Natural killer cell (primary cell): ENCODE measurements at regions not wholly inside any gene's neighbourhood (a gene's known extent, or its start where the extent isn't known, plus 50 kb on each side); places are given as distances from the start of the nearest gene placed in this dataset.

ENCODE experiments used
- ATAC-seq, 3 donors: fragments of 150-1000 bp in 2 of 3; fragments of 200-7000 bp in 1 of 3; cut with Tn5 transposase; 1 replicate in 1 of 3; 2 replicates in 2 of 3; pipeline ENCODE4 v1.10.0; 2021; ENCODE audit warnings: mild to moderate bottlenecking in 2 of 3, moderate library complexity in 2 of 3
- DNase-seq, 2 donors: peaks; one replicate each; pipeline versions ENCODE4 v3.0.0 to v3.0.0-alpha.2; 2013 to 2021; ENCODE audit warnings: mixed read lengths in 1 of 2
- H3K27ac ChIP-seq: one replicate; pipeline ENCODE4 v1.5.1; 2013; ENCODE audit warnings: mild to moderate bottlenecking, low read length
- H3K27me3 ChIP-seq: one replicate; pipeline ENCODE4 v1.6.1; 2013; ENCODE audit warnings: low read length; ENCODE audit not compliant: control insufficient read depth, insufficient read depth
- H3K36me3 ChIP-seq: one replicate; pipeline ENCODE4 v1.6.1; 2013; ENCODE audit warnings: low read length; ENCODE audit not compliant: control insufficient read depth, insufficient read depth
- H3K4me1 ChIP-seq: one replicate; pipeline ENCODE4 v1.6.1; 2013; ENCODE audit warnings: low read length; ENCODE audit not compliant: control insufficient read depth, insufficient read depth
- H3K4me3 ChIP-seq: one replicate; pipeline ENCODE4 v1.5.1; 2013; ENCODE audit warnings: low read length
- H3K9me3 ChIP-seq: one replicate; pipeline ENCODE4 v1.6.1; 2013; ENCODE audit warnings: low read length; ENCODE audit not compliant: control insufficient read depth, insufficient read depth
- H3K27ac Mint-ChIP-seq, 2 donors: one replicate each; pipeline ENCODE4 v1.8.0; 2022; ENCODE audit warnings: mild to moderate bottlenecking in 2 of 2, mixed read lengths in 2 of 2, moderate library complexity in 1 of 2
- H3K27me3 Mint-ChIP-seq, 2 donors: one replicate each; pipeline ENCODE4 v1.8.0; 2022; ENCODE audit warnings: low read depth in 2 of 2, mixed read lengths in 2 of 2
- H3K36me3 Mint-ChIP-seq: one replicate; pipeline ENCODE4 v1.8.0; 2022; ENCODE audit warnings: mixed read lengths
- H3K4me1 Mint-ChIP-seq, 2 donors: one replicate each; pipeline ENCODE4 v1.8.0; 2022; ENCODE audit warnings: mixed read lengths in 2 of 2
- H3K4me3 Mint-ChIP-seq: one replicate; pipeline ENCODE4 v1.8.0; 2022; ENCODE audit warnings: mild to moderate bottlenecking, moderate library complexity, mixed read lengths
- H3K9me3 Mint-ChIP-seq, 2 donors: one replicate each; pipeline ENCODE4 v1.8.0; 2022; ENCODE audit warnings: mixed read lengths in 2 of 2
- CTCF ChIP-seq: fragments of 200-600 bp; IDR thresholded peaks from one replicate; pipeline ENCODE4 v1.8.0; 2022; ENCODE audit warnings: antibody characterized with exemption
- WGBS: methylation state at CpG from one replicate; pipeline ENCODE4 v1.1.7; 2013; ENCODE audit warnings: missing lambda C conversion rate; ENCODE audit not compliant: insufficient coverage; 5-methylcytosine and 5-hydroxymethylcytosine counted together
- intact Hi-C: fragments of 100-400 bp; cut with micrococcal nuclease; formaldehyde crosslinking; loops from one replicate; pipeline ENCODE4 v1.14.2; 2022

GRCh38 chr7:98467570-98468312 is 66.9 kb upstream of the BAIAP2L1 start:
- no peak overlapping the region for H3K4me3 ChIP-seq
- DNase-seq (no peak), ATAC-seq (no peak)
- H3K27me3 ChIP-seq, result no peaks in the 10 kb centered on the region
- WGBS, result 79% methylated on average over 7 of the region's 8 CpGs
- H3K27me3 Mint-ChIP-seq, result peaks cover 13 to 25% of the 10 kb centered on the region in 2 donors
- no peak overlapping the region for H3K27ac ChIP-seq
- no peaks in the 10 kb centered on the region for H3K36me3 ChIP-seq
- intact Hi-C loops, result no loop called here
- H3K9me3 ChIP-seq, result no peaks in the 10 kb centered on the region
- TF ChIP-seq CTCF, result no peak
- H3K27ac Mint-ChIP-seq, result no peak overlapping the region
- peaks cover 5 to 8% of the 10 kb centered on the region in 2 donors for H3K4me1 Mint-ChIP-seq
- H3K4me3 Mint-ChIP-seq, result no peak overlapping the region
- H3K4me1 ChIP-seq, result peaks cover 8% of the 10 kb centered on the region
- no peaks in the 10 kb centered on the region for H3K9me3 Mint-ChIP-seq
- H3K36me3 Mint-ChIP-seq, result no peaks in the 10 kb centered on the region

- intact Hi-C loops, result no loop called here
- peaks cover 0 to 9% of the 10 kb centered on the region in 2 donors for H3K27me3 Mint-ChIP-seq
- no peaks in the 10 kb centered on the region for H3K4me1 Mint-ChIP-seq
- H3K27ac ChIP-seq, result no peak overlapping the region
- no peak overlapping the region for H3K27ac Mint-ChIP-seq
- H3K9me3 Mint-ChIP-seq, result no peaks in the 10 kb centered on the region
- DNase-seq (no peak), ATAC-seq (no peak)
- WGBS, result 87% methylated on average over 8 of the region's 8 CpGs
- no peak for TF ChIP-seq CTCF
- no peak overlapping the region for H3K4me3 ChIP-seq
- no peaks in the 10 kb centered on the region for H3K27me3 ChIP-seq
- no peaks in the 10 kb centered on the region for H3K4me1 ChIP-seq
- no peak overlapping the region for H3K4me3 Mint-ChIP-seq
- H3K36me3 ChIP-seq, result no peaks in the 10 kb centered on the region
- no peaks in the 10 kb centered on the region for H3K9me3 ChIP-seq
- no peaks in the 10 kb centered on the region for H3K36me3 Mint-ChIP-seq
Measured at GRCh38 chr7:98465022-98465421, 64.1 kb upstream of the BAIAP2L1 start.

GRCh38 chr7:98464558-98464940 is 63.7 kb upstream of the BAIAP2L1 start:
- Histone ChIP-seq H3K9me3 (no peaks in the 10 kb centered on the region), H3K27me3 (no peaks in the 10 kb centered on the region), H3K4me3 (no peak overlapping the region), H3K27ac (no peak overlapping the region), H3K36me3 (no peaks in the 10 kb centered on the region), H3K4me1 (no peaks in the 10 kb centered on the region)
- peaks cover 0 to 8% of the 10 kb centered on the region in 2 donors for H3K27me3 Mint-ChIP-seq
- H3K4me3 Mint-ChIP-seq, result no peak overlapping the region
- no peaks in the 10 kb centered on the region for H3K9me3 Mint-ChIP-seq
- H3K4me1 Mint-ChIP-seq, result no peaks in the 10 kb centered on the region
- intact Hi-C loops, result no loop called here
- no peak overlapping the region for H3K27ac Mint-ChIP-seq
- DNase-seq (no peak), ATAC-seq (no peak)
- H3K36me3 Mint-ChIP-seq, result no peaks in the 10 kb centered on the region
- TF ChIP-seq CTCF, result no peak
- 81% methylated on average over 4 of the region's 4 CpGs for WGBS
